ENCODE measurements at regions not wholly inside any gene's neighbourhood (a gene's known extent, or its start where the extent isn't known, plus 50 kb on each side); places are given as distances from the start of the nearest gene placed in this dataset.
A peak's percentile ranks its signal among the peaks of the same experiment; 100 is the strongest.

DNA sequence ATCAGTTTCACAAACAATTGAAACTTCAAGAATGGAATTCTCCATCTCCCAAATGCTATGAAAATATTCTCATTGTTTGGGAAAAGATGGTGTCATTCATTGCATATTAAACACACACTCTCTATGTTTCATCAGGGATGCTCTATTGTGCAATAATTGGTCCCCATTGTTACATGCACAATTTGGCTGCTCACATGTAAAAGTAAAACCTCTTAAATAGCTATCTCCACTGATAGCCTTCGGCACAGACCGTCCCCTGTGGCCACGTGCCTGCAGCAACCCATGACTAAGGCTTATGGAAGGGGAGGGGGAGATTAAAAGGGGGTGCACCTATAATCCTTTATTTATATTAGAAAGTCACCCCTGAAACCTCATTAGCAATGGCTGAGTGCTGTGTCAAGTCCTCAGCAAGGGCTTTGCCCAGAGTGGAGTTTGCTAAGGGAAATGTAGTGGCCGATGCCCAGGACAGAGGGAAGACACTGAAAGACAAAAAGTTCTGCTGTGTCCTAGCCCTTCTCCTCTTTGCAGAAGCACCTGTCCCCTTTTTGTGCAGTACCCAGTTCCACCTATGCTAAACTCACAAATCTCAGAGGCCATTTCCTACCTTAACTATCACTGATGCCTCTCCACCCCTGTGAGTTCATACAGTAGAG is 309.6 kb upstream of the ESRRG start:
- TF ChIP-seq, protein P1, sequence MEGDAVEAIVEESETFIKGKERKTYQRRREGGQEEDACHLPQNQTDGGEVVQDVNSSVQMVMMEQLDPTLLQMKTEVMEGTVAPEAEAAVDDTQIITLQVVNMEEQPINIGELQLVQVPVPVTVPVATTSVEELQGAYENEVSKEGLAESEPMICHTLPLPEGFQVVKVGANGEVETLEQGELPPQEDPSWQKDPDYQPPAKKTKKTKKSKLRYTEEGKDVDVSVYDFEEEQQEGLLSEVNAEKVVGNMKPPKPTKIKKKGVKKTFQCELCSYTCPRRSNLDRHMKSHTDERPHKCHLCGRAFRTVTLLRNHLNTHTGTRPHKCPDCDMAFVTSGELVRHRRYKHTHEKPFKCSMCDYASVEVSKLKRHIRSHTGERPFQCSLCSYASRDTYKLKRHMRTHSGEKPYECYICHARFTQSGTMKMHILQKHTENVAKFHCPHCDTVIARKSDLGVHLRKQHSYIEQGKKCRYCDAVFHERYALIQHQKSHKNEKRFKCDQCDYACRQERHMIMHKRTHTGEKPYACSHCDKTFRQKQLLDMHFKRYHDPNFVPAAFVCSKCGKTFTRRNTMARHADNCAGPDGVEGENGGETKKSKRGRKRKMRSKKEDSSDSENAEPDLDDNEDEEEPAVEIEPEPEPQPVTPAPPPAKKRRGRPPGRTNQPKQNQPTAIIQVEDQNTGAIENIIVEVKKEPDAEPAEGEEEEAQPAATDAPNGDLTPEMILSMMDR (IDR thresholded peaks at IDR 0.05; ENCODE audit: borderline replicate concordance, extremely low read depth, insufficient read depth), result no peak
- H3K4me1 ChIP-seq (ENCODE audit: control insufficient read depth in 2 of 3, insufficient read depth in 2 of 3, low read depth in 1 of 3, low read length in 3 of 3), result peaks cover 4 to 25% (median 9%) of the 10 kb centered on the region in 3 donors
- no peaks in the 10 kb centered on the region for H3K27me3 ChIP-seq (ENCODE audit: control insufficient read depth, insufficient read depth, low read length)
- H3K9ac ChIP-seq (ENCODE audit: low read length in 3 of 3), result no peak overlapping the region
- no peak overlapping the region for H3K4me3 ChIP-seq (ENCODE audit: low read length in 3 of 3)
- peak overlapping the region in 1 of 2 donors; percentile 0 for H3K27ac ChIP-seq (ENCODE audit: low read depth in 2 of 2, low read length in 2 of 2)
- H3K36me3 ChIP-seq (ENCODE audit: control insufficient read depth in 2 of 3, insufficient read depth in 3 of 3, low read length in 3 of 3), result no peaks in the 10 kb centered on the region
- no peaks in the 10 kb centered on the region for H3K9me3 ChIP-seq (ENCODE audit: control insufficient read depth in 2 of 3, insufficient read depth in 1 of 3, low read length in 3 of 3)
- DNase-seq (no peak), FAIRE-seq (no peak)
- intact Hi-C loops (cut with DNase I), result no loop called here

- no peak overlapping the region for H3K4me3 ChIP-seq (ENCODE audit: low read length in 3 of 3)
- no peaks in the 10 kb centered on the region for H3K36me3 ChIP-seq (ENCODE audit: control insufficient read depth in 2 of 3, insufficient read depth in 3 of 3, low read length in 3 of 3)
- peak overlapping the region; percentile 85 to 89 for H3K27ac ChIP-seq (ENCODE audit: low read depth in 2 of 2, low read length in 2 of 2)
- FAIRE-seq, result peak; percentile 93
- H3K9me3 ChIP-seq (ENCODE audit: control insufficient read depth in 2 of 3, insufficient read depth in 1 of 3, low read length in 3 of 3), result no peaks in the 10 kb centered on the region
- H3K27me3 ChIP-seq (ENCODE audit: control insufficient read depth, insufficient read depth, low read length), result no peaks in the 10 kb centered on the region
- TF ChIP-seq, protein P1 (IDR thresholded peaks at IDR 0.05; ENCODE audit: borderline replicate concordance, extremely low read depth, insufficient read depth), result no peak
- DNase-seq, result peak in 3 of 5 donors; percentile 22 to 66 (median 55)
- peak overlapping the region in 1 of 3 donors; percentile 41 for H3K9ac ChIP-seq (ENCODE audit: low read length in 3 of 3)
- intact Hi-C loops (cut with DNase I), result no loop called here
- H3K4me1 ChIP-seq (ENCODE audit: control insufficient read depth in 2 of 3, insufficient read depth in 2 of 3, low read depth in 1 of 3, low read length in 3 of 3), result peaks cover 9 to 54% (median 20%) of the 10 kb centered on the region in 3 donors
Observed at GRCh38 chr1:217029281-217030157, 306.3 kb upstream of the ESRRG start.

- no peak overlapping the region for H3K4me3 ChIP-seq (ENCODE audit: low read length in 3 of 3)
- DNase-seq, result no peak
- FAIRE-seq, result no peak
- no peaks in the 10 kb centered on the region for H3K36me3 ChIP-seq (ENCODE audit: control insufficient read depth in 2 of 3, insufficient read depth in 3 of 3, low read length in 3 of 3)
- no peak overlapping the region for H3K9ac ChIP-seq (ENCODE audit: low read length in 3 of 3)
- no peaks in the 10 kb centered on the region for H3K27me3 ChIP-seq (ENCODE audit: control insufficient read depth, insufficient read depth, low read length)
- H3K27ac ChIP-seq (ENCODE audit: low read depth in 2 of 2, low read length in 2 of 2), result peak overlapping the region in 1 of 2 donors; percentile 56
- intact Hi-C loops (cut with DNase I), result no loop called here
- no peaks in the 10 kb centered on the region for H3K9me3 ChIP-seq (ENCODE audit: control insufficient read depth in 2 of 3, insufficient read depth in 1 of 3, low read length in 3 of 3)
- peaks cover 9 to 45% (median 20%) of the 10 kb centered on the region in 3 donors for H3K4me1 ChIP-seq (ENCODE audit: control insufficient read depth in 2 of 3, insufficient read depth in 2 of 3, low read depth in 1 of 3, low read length in 3 of 3)
- TF ChIP-seq, protein P1 (IDR thresholded peaks at IDR 0.05; ENCODE audit: borderline replicate concordance, extremely low read depth, insufficient read depth), result no peak
Observed at GRCh38 chr1:217027403-217028080, 304.3 kb upstream of the ESRRG start.

Measured in kidney (tissue), 13 donors.